Thymus (tissue), 11 donors: ENCODE measurements at regions not wholly inside any gene's neighbourhood (a gene's known extent, or its start where the extent isn't known, plus 50 kb on each side); places are given as distances from the start of the nearest gene placed in this dataset.

ENCODE experiments used
- DNase-seq, 9 donors: peaks; one replicate each; pipeline ENCODE4 v3.0.0-alpha.2; 2013; ENCODE audit warnings: low spot score in 9 of 9, low read depth in 6 of 9, missing footprints in 1 of 9
- H3K27ac ChIP-seq, 2 donors: one replicate each; pipeline ENCODE4 v1.5.1; 2013; ENCODE audit warnings: control low read depth in 1 of 2, low read depth in 1 of 2, low read length in 1 of 2, mild to moderate bottlenecking in 1 of 2, moderate library complexity in 1 of 2
- H3K27me3 ChIP-seq, 2 donors: one replicate each; pipeline ENCODE4 v1.5.1; 2013; ENCODE audit warnings: low read length in 1 of 2; ENCODE audit not compliant: control insufficient read depth in 2 of 2, insufficient read depth in 1 of 2
- H3K36me3 ChIP-seq, 2 donors: one replicate each; pipeline ENCODE4 v1.5.1; 2013; ENCODE audit warnings: low read length in 1 of 2, mild to moderate bottlenecking in 1 of 2, moderate library complexity in 1 of 2; ENCODE audit not compliant: control insufficient read depth in 2 of 2, insufficient read depth in 2 of 2
- H3K4me1 ChIP-seq, 2 donors: one replicate each; pipeline ENCODE4 v1.5.1; 2013; ENCODE audit warnings: low read length in 2 of 2; ENCODE audit not compliant: control insufficient read depth in 2 of 2, insufficient read depth in 2 of 2
- H3K4me3 ChIP-seq, 2 donors: one replicate each; pipeline ENCODE4 v1.5.1; 2013; ENCODE audit warnings: low read length in 2 of 2, control low read depth in 1 of 2, mild to moderate bottlenecking in 1 of 2
- H3K9me3 ChIP-seq, 2 donors: one replicate each; pipeline ENCODE4 v1.5.1; 2013; ENCODE audit warnings: low read length in 1 of 2, mild to moderate bottlenecking in 1 of 2; ENCODE audit not compliant: control insufficient read depth in 2 of 2, insufficient read depth in 1 of 2
- WGBS: extraction: QIAGEN DNeasy Blood & Tissue Kit; methylation state at CpG from one replicate; pipeline ENCODE4 v1.1.7; 2013; 5-methylcytosine and 5-hydroxymethylcytosine counted together
- donor health status: healthy.

DNA sequence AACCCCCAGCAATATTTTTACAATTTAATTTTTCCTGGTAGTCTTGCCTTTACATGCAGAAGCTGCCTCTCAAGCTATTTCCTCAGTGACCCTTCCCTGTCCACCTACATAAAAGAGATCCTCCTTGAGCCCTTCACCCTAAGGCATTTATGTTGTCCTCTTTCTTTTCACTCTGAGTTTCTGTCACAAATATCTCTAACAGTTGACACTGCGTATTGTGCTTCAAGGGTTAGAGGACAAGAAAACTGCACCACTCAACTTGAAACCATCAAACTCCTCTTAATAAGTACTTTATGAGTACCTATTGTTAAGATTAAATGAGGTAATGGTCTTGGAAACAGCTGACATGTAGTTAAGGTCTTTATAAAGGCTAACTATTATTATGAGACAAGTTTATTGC is 557.7 kb downstream of the TRHDE start:
- Histone ChIP-seq H3K27me3 (no peaks in the 10 kb centered on the region), H3K4me3 (no peak overlapping the region), H3K36me3 (no peaks in the 10 kb centered on the region), H3K4me1 (no peaks in the 10 kb centered on the region), H3K27ac (no peak overlapping the region), H3K9me3 (peaks cover 0 to 4% of the 10 kb centered on the region in 2 donors)
- no peak for DNase-seq
- WGBS = 99% methylated on average over 1 of the region's 1 CpG

DNA sequence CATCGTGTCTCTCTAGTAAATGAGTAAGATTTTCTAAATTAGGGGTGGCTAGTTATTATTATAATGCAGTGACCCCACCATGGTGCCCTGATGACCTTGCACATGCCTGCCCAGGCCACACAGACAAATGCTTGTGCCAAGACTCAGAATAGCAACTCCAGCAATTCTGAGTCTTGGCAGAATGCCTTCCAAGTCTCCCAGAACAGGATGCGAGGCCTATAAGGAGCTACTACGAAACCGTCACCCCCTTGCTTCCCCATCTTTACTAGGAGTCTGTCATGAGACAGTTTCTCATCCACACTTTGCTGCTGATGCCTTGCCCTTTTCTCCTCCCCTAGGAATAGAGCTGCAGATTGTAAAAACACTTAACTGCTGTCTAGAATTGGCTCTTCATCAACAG is 559.9 kb downstream of the TRHDE start:
- no peaks in the 10 kb centered on the region for H3K36me3 ChIP-seq
- 94% methylated on average over 4 of the region's 4 CpGs for WGBS
- DNase-seq = no peak

DNA sequence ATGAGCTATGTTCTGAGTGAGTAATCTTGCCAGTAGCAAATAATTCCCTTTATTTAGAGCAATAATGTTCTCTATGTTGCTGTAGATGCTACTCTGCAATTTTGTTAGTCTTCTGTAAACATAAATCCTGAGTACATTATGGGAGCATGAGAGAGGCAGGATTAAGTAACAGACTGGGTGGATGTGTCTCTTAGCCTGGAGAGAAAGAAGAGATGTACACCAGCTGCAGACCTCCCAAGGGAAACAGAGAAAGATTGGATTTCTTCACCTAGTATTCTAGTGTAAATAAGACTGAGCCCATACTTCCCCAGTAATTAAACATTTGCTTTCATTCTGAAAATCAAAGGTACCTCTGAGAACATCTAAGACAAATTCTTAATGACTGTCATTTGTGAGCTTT is 564.0 kb downstream of the TRHDE start:
- Histone ChIP-seq H3K27ac (no peak overlapping the region), H3K4me3 (no peak overlapping the region), H3K36me3 (no peaks in the 10 kb centered on the region), H3K27me3 (no peaks in the 10 kb centered on the region), H3K4me1 (no peaks in the 10 kb centered on the region), H3K9me3 (peaks cover 0 to 17% of the 10 kb centered on the region in 2 donors)
- DNase-seq = no peak

More for the DNA sequence above, 559.9 kb downstream of the TRHDE start:
- Histone ChIP-seq H3K9me3 (no peaks in the 10 kb centered on the region), H3K4me1 (no peaks in the 10 kb centered on the region), H3K27ac (no peak overlapping the region), H3K27me3 (no peaks in the 10 kb centered on the region), H3K4me3 (no peak overlapping the region)

- WGBS = 34% methylated on average over 1 of the region's 1 CpG
- Histone ChIP-seq H3K27me3 (no peaks in the 10 kb centered on the region), H3K4me3 (no peak overlapping the region), H3K4me1 (no peaks in the 10 kb centered on the region), H3K27ac (no peak overlapping the region), H3K9me3 (peaks cover 0 to 17% of the 10 kb centered on the region in 2 donors), H3K36me3 (no peaks in the 10 kb centered on the region)
- DNase-seq = no peak
These were observed 567.5 kb downstream of the TRHDE start for GRCh38 chr12:72839696-72840095.

- H3K36me3 ChIP-seq = no peaks in the 10 kb centered on the region
- H3K4me3 ChIP-seq = no peak overlapping the region
- H3K9me3 ChIP-seq = no peaks in the 10 kb centered on the region
- no peak overlapping the region for H3K27ac ChIP-seq
- no peaks in the 10 kb centered on the region for H3K27me3 ChIP-seq
- 68% methylated on average over 2 of the region's 2 CpGs for WGBS
- DNase-seq = no peak
- no peaks in the 10 kb centered on the region for H3K4me1 ChIP-seq
These were observed 591.5 kb downstream of the TRHDE start for GRCh38 chr12:72863671-72864070.

DNA sequence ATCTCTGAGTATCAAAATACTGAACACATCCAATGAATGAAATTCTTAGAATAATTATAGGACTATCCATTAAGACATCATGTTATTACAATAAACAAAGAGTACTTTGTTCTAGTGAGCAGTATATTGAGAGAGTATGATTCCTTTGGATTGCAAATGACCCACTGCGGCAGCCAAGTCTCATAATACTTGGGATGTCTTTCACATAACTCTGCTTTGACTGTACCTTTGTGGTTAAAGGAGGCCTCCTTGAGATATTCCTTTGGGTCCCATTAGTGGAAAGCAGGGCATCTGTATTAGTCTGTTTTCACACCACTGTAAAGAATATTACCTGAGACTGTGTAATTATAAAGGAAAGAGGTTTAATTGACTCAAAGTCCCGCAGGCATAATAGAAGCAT is 593.8 kb downstream of the TRHDE start:
- WGBS = 93% methylated on average over 2 of the region's 2 CpGs
- Histone ChIP-seq H3K9me3 (no peaks in the 10 kb centered on the region), H3K4me3 (no peak overlapping the region), H3K36me3 (no peaks in the 10 kb centered on the region), H3K27me3 (no peaks in the 10 kb centered on the region), H3K4me1 (no peaks in the 10 kb centered on the region), H3K27ac (no peak overlapping the region)
- no peak for DNase-seq

DNA sequence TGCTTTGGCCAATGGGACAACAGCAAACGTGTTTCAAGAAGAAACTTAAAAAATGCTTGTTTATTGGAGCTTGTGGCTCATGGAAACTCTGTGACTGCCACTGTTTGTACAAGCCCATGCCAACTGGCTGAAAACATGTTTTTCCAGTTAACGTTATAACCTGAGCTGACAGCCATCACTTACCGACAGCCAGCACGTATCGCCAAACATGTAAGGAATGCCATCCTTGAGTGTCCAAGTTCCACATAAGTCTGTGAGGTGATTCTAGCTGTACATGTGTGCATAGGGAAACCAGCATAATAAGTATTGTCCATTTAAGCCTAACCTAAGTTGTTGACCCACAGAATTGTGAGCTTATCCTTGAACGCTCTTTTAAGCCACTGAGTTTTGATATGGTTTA is 596.9 kb downstream of the TRHDE start:
- Histone ChIP-seq H3K36me3 (no peaks in the 10 kb centered on the region), H3K4me1 (no peaks in the 10 kb centered on the region), H3K4me3 (no peak overlapping the region), H3K27me3 (no peaks in the 10 kb centered on the region), H3K9me3 (peaks cover 0 to 3% of the 10 kb centered on the region in 2 donors), H3K27ac (no peak overlapping the region)
- WGBS = 88% methylated on average over 6 of the region's 6 CpGs
- no peak for DNase-seq

GRCh38 chr12:72872238-72872887 is 600.2 kb downstream of the TRHDE start:
- WGBS = 93% methylated on average over 5 of the region's 5 CpGs

GRCh38 chr12:72872996-72873395 is 600.8 kb downstream of the TRHDE start:
- Histone ChIP-seq H3K36me3 (no peaks in the 10 kb centered on the region), H3K4me3 (no peak overlapping the region), H3K27me3 (no peaks in the 10 kb centered on the region), H3K4me1 (no peaks in the 10 kb centered on the region), H3K9me3 (peaks cover 0 to 3% of the 10 kb centered on the region in 2 donors), H3K27ac (no peak overlapping the region)
- no peak for DNase-seq
- 88% methylated on average over 7 of the region's 7 CpGs for WGBS

More at GRCh38 chr12:72872238-72872887, 600.2 kb downstream of the TRHDE start:
- Histone ChIP-seq H3K4me3 (no peak overlapping the region), H3K27ac (no peak overlapping the region), H3K27me3 (no peaks in the 10 kb centered on the region), H3K36me3 (no peaks in the 10 kb centered on the region), H3K4me1 (no peaks in the 10 kb centered on the region), H3K9me3 (peaks cover 0 to 3% of the 10 kb centered on the region in 2 donors)
- DNase-seq = no peak
